ENCODE measurements at regions not wholly inside any gene's neighbourhood (a gene's known extent, or its start where the extent isn't known, plus 50 kb on each side); places are given as distances from the start of the nearest gene placed in this dataset.

DNA sequence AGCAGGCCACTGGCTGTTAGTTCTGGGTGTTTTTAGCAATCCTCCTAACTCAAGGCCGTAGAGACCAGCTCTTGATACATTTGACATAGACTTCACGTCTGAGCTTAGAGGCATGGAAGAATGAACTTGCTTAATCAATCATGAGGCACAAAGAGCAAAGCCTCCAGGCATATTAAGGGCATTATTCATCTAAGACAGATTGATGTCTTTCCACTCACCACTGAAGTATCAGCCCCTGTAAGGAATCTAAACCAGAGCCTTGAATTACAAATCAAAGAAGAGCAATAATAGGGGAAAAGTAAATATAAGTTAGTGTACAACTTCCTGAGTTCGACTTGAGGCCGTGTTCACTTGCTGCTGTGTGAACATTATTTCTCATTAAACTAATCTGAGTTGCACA, 1470.7 kb downstream of the AACS start:
- TF ChIP-seq, protein P1, sequence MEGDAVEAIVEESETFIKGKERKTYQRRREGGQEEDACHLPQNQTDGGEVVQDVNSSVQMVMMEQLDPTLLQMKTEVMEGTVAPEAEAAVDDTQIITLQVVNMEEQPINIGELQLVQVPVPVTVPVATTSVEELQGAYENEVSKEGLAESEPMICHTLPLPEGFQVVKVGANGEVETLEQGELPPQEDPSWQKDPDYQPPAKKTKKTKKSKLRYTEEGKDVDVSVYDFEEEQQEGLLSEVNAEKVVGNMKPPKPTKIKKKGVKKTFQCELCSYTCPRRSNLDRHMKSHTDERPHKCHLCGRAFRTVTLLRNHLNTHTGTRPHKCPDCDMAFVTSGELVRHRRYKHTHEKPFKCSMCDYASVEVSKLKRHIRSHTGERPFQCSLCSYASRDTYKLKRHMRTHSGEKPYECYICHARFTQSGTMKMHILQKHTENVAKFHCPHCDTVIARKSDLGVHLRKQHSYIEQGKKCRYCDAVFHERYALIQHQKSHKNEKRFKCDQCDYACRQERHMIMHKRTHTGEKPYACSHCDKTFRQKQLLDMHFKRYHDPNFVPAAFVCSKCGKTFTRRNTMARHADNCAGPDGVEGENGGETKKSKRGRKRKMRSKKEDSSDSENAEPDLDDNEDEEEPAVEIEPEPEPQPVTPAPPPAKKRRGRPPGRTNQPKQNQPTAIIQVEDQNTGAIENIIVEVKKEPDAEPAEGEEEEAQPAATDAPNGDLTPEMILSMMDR (conservative IDR thresholded peaks at IDR 0.05; ENCODE audit: low read length) = no peak
- no peak for TF ChIP-seq EZH2phosphoT487 (IDR thresholded peaks at IDR 0.05; ENCODE audit: borderline replicate concordance, low read depth, low read length)
